MG63 (cell line): ENCODE measurements at regions not wholly inside any gene's neighbourhood (a gene's known extent, or its start where the extent isn't known, plus 50 kb on each side); places are given as distances from the start of the nearest gene placed in this dataset.

ENCODE experiments used
- DNase-seq: peaks from one replicate; pipeline ENCODE4 v3.0.0-alpha.2; 2020
- H3K27me3 ChIP-seq: fragments of 250-450 bp; sonication (Bioruptor Pico); 2 replicates; pipeline ENCODE4 v1.5.1; 2020; ENCODE audit warnings: mild to moderate bottlenecking, moderate library complexity
- H3K36me3 ChIP-seq: fragments of 250-450 bp; sonication (Bioruptor Pico); 2 replicates; pipeline ENCODE4 v1.5.1; 2020; ENCODE audit warnings: mild to moderate bottlenecking, moderate library complexity
- H3K4me3 ChIP-seq: fragments of 250-450 bp; sonication (Bioruptor Pico); 2 replicates; pipeline ENCODE4 v1.5.1; 2020; ENCODE audit warnings: mild to moderate bottlenecking, moderate library complexity
- H3K9me3 ChIP-seq: fragments of 250-450 bp; sonication (Bioruptor Pico); 2 replicates; pipeline ENCODE4 v1.5.1; 2020; ENCODE audit warnings: mild to moderate bottlenecking, moderate library complexity

GRCh38 chr1:229793488-229793887 is 167.4 kb downstream of the URB2 start:
- Histone ChIP-seq H3K36me3 (no peaks in the 10 kb centered on the region), H3K4me3 (no peak overlapping the region), H3K9me3 (no peaks in the 10 kb centered on the region), H3K27me3 (peaks cover 5% of the 10 kb centered on the region; the same call in 1 of the 2 replicates)
- no peak for DNase-seq

GRCh38 chr1:229798558-229798957 is 172.5 kb downstream of the URB2 start:
- Histone ChIP-seq H3K9me3 (no peaks in the 10 kb centered on the region), H3K36me3 (no peaks in the 10 kb centered on the region), H3K4me3 (no peak overlapping the region), H3K27me3 (peaks cover 5% of the 10 kb centered on the region; the same call in 1 of the 2 replicates)
- DNase-seq = no peak

- H3K27me3 ChIP-seq = peaks cover 2% of the 10 kb centered on the region; the same call in 1 of the 2 replicates
- H3K4me3 ChIP-seq = no peak overlapping the region
- H3K36me3 ChIP-seq = no peaks in the 10 kb centered on the region
- peaks cover 12% of the 10 kb centered on the region for H3K9me3 ChIP-seq
- no peak for DNase-seq
Measured at GRCh38 chr1:229803626-229804217, 177.7 kb downstream of the URB2 start.

GRCh38 chr1:229808272-229808671 is 182.2 kb downstream of the URB2 start:
- Histone ChIP-seq H3K27me3 (0 out of 2 replicates have a peak, but pooled peaks cover 2% of the 10 kb centered on the region), H3K4me3 (no peak overlapping the region), H3K9me3 (peaks cover 30% of the 10 kb centered on the region), H3K36me3 (no peaks in the 10 kb centered on the region)
- no peak for DNase-seq

GRCh38 chr1:229810140-229810539 is 184.1 kb downstream of the URB2 start:
- H3K9me3 ChIP-seq = peaks cover 21% of the 10 kb centered on the region
- no peak overlapping the region for H3K4me3 ChIP-seq
- no peak for DNase-seq
- H3K27me3 ChIP-seq = peaks cover 2% of the 10 kb centered on the region; the same call in 1 of the 2 replicates
- no peaks in the 10 kb centered on the region for H3K36me3 ChIP-seq

- Histone ChIP-seq H3K27me3 (peaks cover 5% of the 10 kb centered on the region; the same call in 1 of the 2 replicates), H3K9me3 (peaks cover 19% of the 10 kb centered on the region), H3K4me3 (no peak overlapping the region), H3K36me3 (no peaks in the 10 kb centered on the region)
- DNase-seq = no peak
Measured at GRCh38 chr1:229810961-229811360, 184.9 kb downstream of the URB2 start.

- H3K27me3 ChIP-seq = peaks cover 4% of the 10 kb centered on the region; the same call in 1 of the 2 replicates
- H3K4me3 ChIP-seq = no peak overlapping the region
- DNase-seq = no peak
- H3K36me3 ChIP-seq = no peaks in the 10 kb centered on the region
- H3K9me3 ChIP-seq = peaks cover 19% of the 10 kb centered on the region
Measured at GRCh38 chr1:229812148-229812547, 186.1 kb downstream of the URB2 start.

GRCh38 chr1:229812693-229813092 is 186.6 kb downstream of the URB2 start:
- Histone ChIP-seq H3K27me3 (peaks cover 3% of the 10 kb centered on the region; the same call in 1 of the 2 replicates), H3K36me3 (no peaks in the 10 kb centered on the region), H3K4me3 (no peak overlapping the region), H3K9me3 (peaks cover 19% of the 10 kb centered on the region)
- no peak for DNase-seq

GRCh38 chr1:229815076-229815475 is 189.0 kb downstream of the URB2 start:
- H3K9me3 ChIP-seq = peaks cover 8% of the 10 kb centered on the region
- no peaks in the 10 kb centered on the region for H3K36me3 ChIP-seq
- DNase-seq = no peak
- H3K27me3 ChIP-seq = peaks cover 3% of the 10 kb centered on the region; the same call in 1 of the 2 replicates
- no peak overlapping the region for H3K4me3 ChIP-seq

GRCh38 chr1:229815961-229816360 is 189.9 kb downstream of the URB2 start:
- no peaks in the 10 kb centered on the region for H3K36me3 ChIP-seq
- DNase-seq = no peak
- peaks cover 4% of the 10 kb centered on the region for H3K9me3 ChIP-seq
- no peak overlapping the region for H3K4me3 ChIP-seq
- H3K27me3 ChIP-seq = peaks cover 3% of the 10 kb centered on the region; the same call in 1 of the 2 replicates

- Histone ChIP-seq H3K27me3 (peaks cover 3% of the 10 kb centered on the region; the same call in 1 of the 2 replicates), H3K36me3 (no peaks in the 10 kb centered on the region), H3K4me3 (no peak overlapping the region), H3K9me3 (no peaks in the 10 kb centered on the region)
- no peak for DNase-seq
Measured at GRCh38 chr1:229817936-229818335, 191.9 kb downstream of the URB2 start.

GRCh38 chr1:229819091-229819490 is 193.0 kb downstream of the URB2 start:
- no peak for DNase-seq
- Histone ChIP-seq H3K4me3 (no peak overlapping the region), H3K36me3 (no peaks in the 10 kb centered on the region), H3K9me3 (no peaks in the 10 kb centered on the region), H3K27me3 (peaks cover 3% of the 10 kb centered on the region; the same call in 1 of the 2 replicates)

GRCh38 chr1:229822026-229822425 is 196.0 kb downstream of the URB2 start:
- no peaks in the 10 kb centered on the region; the same call in 1 of the 2 replicates for H3K9me3 ChIP-seq
- no peak for DNase-seq
- no peaks in the 10 kb centered on the region for H3K36me3 ChIP-seq
- H3K27me3 ChIP-seq = no peaks in the 10 kb centered on the region
- H3K4me3 ChIP-seq = no peak overlapping the region

- Histone ChIP-seq H3K9me3 (no peaks in the 10 kb centered on the region; the same call in 1 of the 2 replicates), H3K4me3 (no peak overlapping the region), H3K27me3 (no peaks in the 10 kb centered on the region), H3K36me3 (no peaks in the 10 kb centered on the region)
- no peak for DNase-seq
Measured at GRCh38 chr1:229825042-229825441, 199.0 kb downstream of the URB2 start.

- Histone ChIP-seq H3K36me3 (no peaks in the 10 kb centered on the region), H3K9me3 (no peaks in the 10 kb centered on the region; the same call in 1 of the 2 replicates), H3K4me3 (no peak overlapping the region), H3K27me3 (no peaks in the 10 kb centered on the region)
- DNase-seq = no peak
Measured at GRCh38 chr1:229828461-229828860, 202.4 kb downstream of the URB2 start.

GRCh38 chr1:229832695-229833094 is 206.6 kb downstream of the URB2 start:
- Histone ChIP-seq H3K4me3 (no peak overlapping the region), H3K9me3 (no peaks in the 10 kb centered on the region; the same call in 1 of the 2 replicates), H3K27me3 (peaks cover 11% of the 10 kb centered on the region), H3K36me3 (no peaks in the 10 kb centered on the region)
- DNase-seq = no peak

- Histone ChIP-seq H3K36me3 (no peaks in the 10 kb centered on the region), H3K4me3 (no peak overlapping the region), H3K9me3 (no peaks in the 10 kb centered on the region; the same call in 1 of the 2 replicates), H3K27me3 (peaks cover 19% of the 10 kb centered on the region)
- no peak for DNase-seq
Measured at GRCh38 chr1:229834230-229834629, 208.2 kb downstream of the URB2 start.

GRCh38 chr1:229835226-229835625 is 209.2 kb downstream of the URB2 start:
- DNase-seq = no peak
- Histone ChIP-seq H3K4me3 (no peak overlapping the region), H3K36me3 (no peaks in the 10 kb centered on the region), H3K9me3 (no peaks in the 10 kb centered on the region; the same call in 1 of the 2 replicates), H3K27me3 (peaks cover 19% of the 10 kb centered on the region)
